H9 (cell line): ENCODE measurements at regions not wholly inside any gene's neighbourhood (a gene's known extent, or its start where the extent isn't known, plus 50 kb on each side); places are given as distances from the start of the nearest gene placed in this dataset.

Source experiments
- DNase-seq: peaks from one replicate; pipeline ENCODE4 v3.0.0-alpha.2; 2017
- H2AFZ ChIP-seq: one replicate; pipeline ENCODE4 v1.6.1; 2013; ENCODE audit warnings: mild to moderate bottlenecking, low read length, control low read depth, moderate library complexity
- H2AK5ac ChIP-seq: 2 replicates; pipeline ENCODE4 v1.6.1; 2013; ENCODE audit warnings: low read length, control low read depth, mixed read lengths; ENCODE audit not compliant: insufficient read length
- H2BK120ac ChIP-seq: one replicate; pipeline ENCODE4 v1.6.1; 2013; ENCODE audit warnings: low read depth, mild to moderate bottlenecking, low read length, control low read depth, inconsistent platforms; ENCODE audit not compliant: poor library complexity, severe bottlenecking
- H2BK12ac ChIP-seq: 2 replicates; pipeline ENCODE4 v1.6.1; 2013; ENCODE audit warnings: low read length, control low read depth, mixed read lengths, low read depth; ENCODE audit not compliant: insufficient read length
- H2BK15ac ChIP-seq: 2 replicates; pipeline ENCODE4 v1.6.1; 2013; ENCODE audit warnings: low read depth, low read length, control low read depth
- H2BK20ac ChIP-seq: one replicate; pipeline ENCODE4 v1.6.1; 2013; ENCODE audit warnings: low read depth, mild to moderate bottlenecking, low read length, control low read depth, inconsistent platforms; ENCODE audit not compliant: poor library complexity, severe bottlenecking
- H2BK5ac ChIP-seq: 2 replicates; pipeline ENCODE4 v1.6.1; 2013; ENCODE audit warnings: low read length, control low read depth, mixed read lengths; ENCODE audit not compliant: insufficient read length
- H3K14ac ChIP-seq: 2 replicates; pipeline ENCODE4 v1.6.1; 2013; ENCODE audit warnings: low read length, control low read depth; ENCODE audit not compliant: insufficient read depth
- H3K18ac ChIP-seq: 2 replicates; pipeline ENCODE4 v1.6.1; 2013; ENCODE audit warnings: low read depth, mild to moderate bottlenecking, mixed read lengths, low read length, control low read depth; ENCODE audit not compliant: insufficient read length
- H3K23ac ChIP-seq: 2 replicates; pipeline ENCODE4 v1.6.1; 2013; ENCODE audit warnings: low read length, control low read depth, mixed read lengths, low read depth; ENCODE audit not compliant: insufficient read length
- H3K23me2 ChIP-seq: 2 replicates; pipeline ENCODE4 v1.6.1; 2013; ENCODE audit warnings: low read depth, mild to moderate bottlenecking, mixed read lengths, low read length, control low read depth; ENCODE audit not compliant: insufficient read length, poor library complexity, severe bottlenecking
- H3K27ac ChIP-seq: 2 replicates; pipeline ENCODE4 v1.5.1; 2013; ENCODE audit warnings: low read length, control low read depth, mixed read lengths, low read depth; ENCODE audit not compliant: insufficient read length
- H3K27me3 ChIP-seq: 2 replicates; pipeline ENCODE4 v1.6.1; 2013; ENCODE audit warnings: low read length, control low read depth, inconsistent platforms; ENCODE audit not compliant: insufficient read depth
- H3K4ac ChIP-seq: 2 replicates; pipeline ENCODE4 v1.6.1; 2013; ENCODE audit warnings: low read depth, mild to moderate bottlenecking, control low read depth, inconsistent platforms, low read length, moderate library complexity
- H3K4me1 ChIP-seq: 2 replicates; pipeline ENCODE4 v1.6.1; 2013; ENCODE audit warnings: low read length, control low read depth, inconsistent platforms; ENCODE audit not compliant: insufficient read depth
- H3K4me2 ChIP-seq: 2 replicates; pipeline ENCODE4 v1.6.1; 2013; ENCODE audit warnings: low read length, control low read depth, mixed read lengths; ENCODE audit not compliant: insufficient read length, insufficient read depth
- H3K56ac ChIP-seq: 2 replicates; pipeline ENCODE4 v1.6.1; 2013; ENCODE audit warnings: low read depth, mild to moderate bottlenecking, mixed read lengths, low read length, control low read depth; ENCODE audit not compliant: insufficient read length
- H3K79me1 ChIP-seq: 2 replicates; pipeline ENCODE4 v1.6.1; 2013; ENCODE audit warnings: low read depth, mild to moderate bottlenecking, moderate library complexity, low read length, control low read depth, inconsistent platforms; ENCODE audit not compliant: insufficient read depth, poor library complexity, severe bottlenecking
- H3K79me2 ChIP-seq: 2 replicates; pipeline ENCODE4 v1.6.1; 2013; ENCODE audit warnings: low read length, control low read depth, inconsistent platforms; ENCODE audit not compliant: insufficient read depth
- H3K9ac ChIP-seq: 2 replicates; pipeline ENCODE4 v1.6.1; 2013; ENCODE audit warnings: low read length, control low read depth, mixed read lengths; ENCODE audit not compliant: insufficient read length; ENCODE audit errors: extremely low read depth
- H3K9me3 ChIP-seq: one replicate; pipeline ENCODE4 v1.6.1; 2013; ENCODE audit warnings: low read depth, low read length, inconsistent platforms; ENCODE audit not compliant: control insufficient read depth
- H3T11ph ChIP-seq: one replicate; pipeline ENCODE4 v1.6.1; 2013; ENCODE audit warnings: mild to moderate bottlenecking, low read length, control low read depth, inconsistent platforms
- H4K20me1 ChIP-seq: one replicate; pipeline ENCODE4 v1.6.1; 2013; ENCODE audit not compliant: control insufficient read depth, insufficient read length, insufficient read depth
- H4K5ac ChIP-seq: 2 replicates; pipeline ENCODE4 v1.6.1; 2013; ENCODE audit warnings: low read depth, mild to moderate bottlenecking, mixed read lengths, low read length, control low read depth; ENCODE audit not compliant: insufficient read length
- H4K8ac ChIP-seq: replicated peaks from 2 replicates; pipeline ENCODE4 v1.6.1; 2013; ENCODE audit warnings: low read length, control low read depth, mixed read lengths, low read depth; ENCODE audit not compliant: insufficient read length
- H4K91ac ChIP-seq: 2 replicates; pipeline ENCODE4 v1.6.1; 2013; ENCODE audit warnings: low read depth, mild to moderate bottlenecking, moderate library complexity, mixed read lengths, low read length, control low read depth; ENCODE audit not compliant: insufficient read length
- H3K27ac Mint-ChIP-seq, 3 experiments: 2 replicates in 2 of 3; 3 replicates in 1 of 3; pipeline ENCODE4 v1.8.0; 2020 to 2021; ENCODE audit warnings: mixed read lengths in 3 of 3, mild to moderate bottlenecking in 1 of 3, moderate library complexity in 1 of 3
- H3K27me3 Mint-ChIP-seq: 2 replicates; pipeline ENCODE4 v1.8.0; 2021; ENCODE audit warnings: low read depth, mild to moderate bottlenecking, moderate library complexity, mixed read lengths
- H3K36me3 Mint-ChIP-seq, 3 experiments: 2 replicates in 2 of 3; 3 replicates in 1 of 3; pipeline ENCODE4 v1.8.0; 2020 to 2021; ENCODE audit warnings: low read depth in 3 of 3, mixed read lengths in 3 of 3; ENCODE audit not compliant: insufficient read depth in 1 of 3
- H3K4me1 Mint-ChIP-seq, 2 experiments: 2 replicates each; pipeline ENCODE4 v1.8.0; 2020; ENCODE audit warnings: mixed read lengths in 2 of 2
- H3K4me3 Mint-ChIP-seq, 2 experiments: 2 replicates in 1 of 2; 3 replicates in 1 of 2; pipeline ENCODE4 v1.8.0; 2020 to 2021; ENCODE audit warnings: mild to moderate bottlenecking in 2 of 2, mixed read lengths in 2 of 2, moderate library complexity in 1 of 2
- H3K9me3 Mint-ChIP-seq, 2 experiments: 2 replicates in 1 of 2; 3 replicates in 1 of 2; pipeline ENCODE4 v1.8.0; 2020; ENCODE audit warnings: mild to moderate bottlenecking in 2 of 2, mixed read lengths in 2 of 2, moderate library complexity in 1 of 2
- CTCF ChIP-seq: fragments of 200-600 bp; sonication (generic); conservative IDR thresholded peaks from 3 replicates; pipeline ENCODE4 v1.8.0; 2021; ENCODE audit warnings: antibody characterized with exemption, mild to moderate bottlenecking
- WGBS: extraction: QIAGEN DNeasy Blood & Tissue Kit; methylation state at CpG from one replicate; pipeline ENCODE4 v1.1.7; 2013; ENCODE audit warnings: missing lambda C conversion rate, low lambda C conversion rate, mixed read lengths; ENCODE audit not compliant: insufficient read length; ENCODE audit errors: extremely low coverage; 5-methylcytosine and 5-hydroxymethylcytosine counted together

GRCh38 chr1:164971921-164972415 is 384.5 kb downstream of the LMX1A start:
- Histone ChIP-seq H3K4ac (no peak overlapping the region), H4K20me1 (no peaks in the 10 kb centered on the region), H2AFZ (no peak overlapping the region), H2BK12ac (no peak overlapping the region), H3K27ac (no peak overlapping the region), H3K79me2 (no peaks in the 10 kb centered on the region), H3K27me3 (no peaks in the 10 kb centered on the region), H3K4me1 (peaks cover 3% of the 10 kb centered on the region; the same call in 1 of the 2 replicates), H3K18ac (no peak overlapping the region), H4K91ac (no peak overlapping the region), H2BK15ac (no peak overlapping the region), H3K79me1 (no peaks in the 10 kb centered on the region), H2BK120ac (no peak overlapping the region), H4K5ac (no peak overlapping the region), H3K14ac (no peak overlapping the region; the same call in 1 of the 2 replicates), H3T11ph (no peak overlapping the region), H2BK5ac (no peak overlapping the region), H3K56ac (no peak overlapping the region), H3K4me2 (no peak overlapping the region), H3K9me3 (no peaks in the 10 kb centered on the region), H2AK5ac (no peak overlapping the region), H3K9ac (no peak overlapping the region), H2BK20ac (no peak overlapping the region), H3K23me2 (no peaks in the 10 kb centered on the region), H4K8ac (no peak overlapping the region), H3K23ac (no peak overlapping the region)
- DNase-seq, result no peak
- no peak for TF ChIP-seq CTCF
- H3K4me3 Mint-ChIP-seq, result no peak overlapping the region
- H3K27ac Mint-ChIP-seq, result no peak overlapping the region
- H3K36me3 Mint-ChIP-seq, result no peaks in the 10 kb centered on the region
- H3K27me3 Mint-ChIP-seq, result no peaks in the 10 kb centered on the region; the same call in 1 of the 2 replicates
- no peaks in the 10 kb centered on the region for H3K9me3 Mint-ChIP-seq
- WGBS, result no CpG with 5 or more reads among the region's 6 CpGs
- H3K4me1 Mint-ChIP-seq, result peaks cover 9% of the 10 kb centered on the region in 2 experiments; a peak in 3 of 4 replicates
